ENCODE measurements at regions not wholly inside any gene's neighbourhood (a gene's known extent, or its start where the extent isn't known, plus 50 kb on each side); places are given as distances from the start of the nearest gene placed in this dataset.

DNA sequence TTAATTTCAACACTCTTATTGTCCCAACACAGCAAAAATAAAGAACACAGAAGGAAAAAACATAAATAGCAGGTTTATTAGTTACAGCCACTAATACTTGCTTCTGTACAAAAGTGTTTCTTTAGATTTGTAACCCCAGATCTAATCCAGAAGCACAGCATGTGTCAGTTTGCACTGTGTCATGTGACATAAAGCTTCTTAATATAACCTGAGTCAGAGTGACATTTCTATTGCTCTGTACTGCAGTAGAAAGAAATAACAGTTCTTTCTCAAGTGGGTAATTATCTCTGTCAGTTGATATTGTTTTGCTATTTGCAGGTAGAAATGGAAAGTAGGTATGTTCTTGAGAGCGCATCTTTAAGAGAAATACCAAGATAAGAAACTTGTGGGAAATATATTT lies 422.5 kb downstream of the ZIC3 start:
- TF ChIP-seq, protein P1, sequence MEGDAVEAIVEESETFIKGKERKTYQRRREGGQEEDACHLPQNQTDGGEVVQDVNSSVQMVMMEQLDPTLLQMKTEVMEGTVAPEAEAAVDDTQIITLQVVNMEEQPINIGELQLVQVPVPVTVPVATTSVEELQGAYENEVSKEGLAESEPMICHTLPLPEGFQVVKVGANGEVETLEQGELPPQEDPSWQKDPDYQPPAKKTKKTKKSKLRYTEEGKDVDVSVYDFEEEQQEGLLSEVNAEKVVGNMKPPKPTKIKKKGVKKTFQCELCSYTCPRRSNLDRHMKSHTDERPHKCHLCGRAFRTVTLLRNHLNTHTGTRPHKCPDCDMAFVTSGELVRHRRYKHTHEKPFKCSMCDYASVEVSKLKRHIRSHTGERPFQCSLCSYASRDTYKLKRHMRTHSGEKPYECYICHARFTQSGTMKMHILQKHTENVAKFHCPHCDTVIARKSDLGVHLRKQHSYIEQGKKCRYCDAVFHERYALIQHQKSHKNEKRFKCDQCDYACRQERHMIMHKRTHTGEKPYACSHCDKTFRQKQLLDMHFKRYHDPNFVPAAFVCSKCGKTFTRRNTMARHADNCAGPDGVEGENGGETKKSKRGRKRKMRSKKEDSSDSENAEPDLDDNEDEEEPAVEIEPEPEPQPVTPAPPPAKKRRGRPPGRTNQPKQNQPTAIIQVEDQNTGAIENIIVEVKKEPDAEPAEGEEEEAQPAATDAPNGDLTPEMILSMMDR (IDR thresholded peaks at IDR 0.05) = no peak
- TF ChIP-seq ZFX (IDR thresholded peaks at IDR 0.05; ENCODE audit: borderline replicate concordance) = no peak
- H3K27ac ChIP-seq = no peak overlapping the region

DNA sequence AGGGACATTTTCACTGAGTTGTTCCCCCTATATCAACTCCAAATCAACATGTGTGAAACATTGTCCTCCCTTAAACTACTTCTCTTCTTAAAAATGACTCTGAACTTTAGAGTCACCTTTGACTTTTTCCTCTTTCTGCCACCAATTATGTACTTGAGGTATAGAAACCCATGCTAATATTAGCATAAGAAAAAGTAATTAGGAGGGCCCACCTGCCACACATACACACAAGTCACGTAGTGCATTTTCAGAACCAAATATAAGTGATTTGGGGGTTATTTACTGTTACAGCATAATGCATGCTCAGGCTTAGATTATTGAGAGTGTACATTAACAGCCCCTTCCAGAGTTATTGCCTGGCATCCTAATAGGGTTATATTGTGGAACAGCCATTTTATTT lies 432.7 kb downstream of the ZIC3 start:
- no peak for TF ChIP-seq ZFX (IDR thresholded peaks at IDR 0.05; ENCODE audit: borderline replicate concordance)
- TF ChIP-seq, protein P1 (IDR thresholded peaks at IDR 0.05) = no peak
- no peak overlapping the region for H3K27ac ChIP-seq

DNA sequence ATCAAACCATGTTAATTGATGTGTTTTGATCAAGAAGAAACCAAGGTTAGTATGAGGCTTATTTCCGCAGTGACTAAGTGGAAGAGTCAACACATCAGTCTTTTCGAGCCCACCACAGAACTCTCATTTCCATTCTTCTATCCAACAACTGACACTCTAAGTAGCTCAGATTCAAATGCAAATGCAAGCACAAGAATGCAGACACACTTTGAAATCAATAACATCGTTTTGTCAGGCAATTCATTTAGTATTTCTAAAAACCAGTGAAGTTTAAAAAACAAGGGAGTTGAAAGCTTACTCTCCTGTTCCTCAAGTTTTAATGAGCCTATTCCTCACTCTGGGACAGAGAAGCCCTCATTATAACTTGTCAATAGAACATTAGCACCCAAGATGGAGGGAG lies 433.1 kb downstream of the ZIC3 start:
- TF ChIP-seq ZFX (IDR thresholded peaks at IDR 0.05; ENCODE audit: borderline replicate concordance) = no peak
- TF ChIP-seq, protein P1 (IDR thresholded peaks at IDR 0.05) = no peak
- no peak overlapping the region for H3K27ac ChIP-seq

GRCh38 chrX:137999552-137999951 lies 433.6 kb downstream of the ZIC3 start:
- no peak overlapping the region for H3K27ac ChIP-seq
- TF ChIP-seq, protein P1 (IDR thresholded peaks at IDR 0.05) = no peak
- no peak for TF ChIP-seq ZFX (IDR thresholded peaks at IDR 0.05; ENCODE audit: borderline replicate concordance)

DNA sequence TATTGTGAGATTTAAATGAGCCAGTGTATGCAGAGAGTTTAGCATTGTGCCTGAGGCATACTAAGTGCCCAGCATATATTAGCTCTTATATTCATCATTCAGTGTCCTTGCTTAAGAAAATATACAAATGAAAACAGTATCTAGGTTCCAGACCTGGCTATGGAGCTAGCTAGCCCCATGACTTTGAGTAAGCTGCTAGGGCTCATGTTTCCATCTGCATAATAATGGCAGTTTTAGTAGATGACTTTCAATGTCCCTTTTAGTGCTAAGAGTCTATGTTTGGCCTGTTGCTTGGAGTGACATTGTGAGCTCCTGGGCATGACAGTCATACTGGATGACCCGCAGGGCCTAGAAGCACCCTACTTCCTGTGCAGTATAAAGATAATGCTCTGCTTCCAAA lies 435.3 kb downstream of the ZIC3 start:
- TF ChIP-seq ZFX (IDR thresholded peaks at IDR 0.05; ENCODE audit: borderline replicate concordance) = no peak
- TF ChIP-seq, protein P1 (IDR thresholded peaks at IDR 0.05) = no peak
- no peak overlapping the region for H3K27ac ChIP-seq

- H3K27ac ChIP-seq = no peak overlapping the region
- no peak for TF ChIP-seq ZFX (IDR thresholded peaks at IDR 0.05; ENCODE audit: borderline replicate concordance)
- TF ChIP-seq, protein P1 (IDR thresholded peaks at IDR 0.05) = no peak
Measured at GRCh38 chrX:138006180-138006579, 440.3 kb downstream of the ZIC3 start.

DNA sequence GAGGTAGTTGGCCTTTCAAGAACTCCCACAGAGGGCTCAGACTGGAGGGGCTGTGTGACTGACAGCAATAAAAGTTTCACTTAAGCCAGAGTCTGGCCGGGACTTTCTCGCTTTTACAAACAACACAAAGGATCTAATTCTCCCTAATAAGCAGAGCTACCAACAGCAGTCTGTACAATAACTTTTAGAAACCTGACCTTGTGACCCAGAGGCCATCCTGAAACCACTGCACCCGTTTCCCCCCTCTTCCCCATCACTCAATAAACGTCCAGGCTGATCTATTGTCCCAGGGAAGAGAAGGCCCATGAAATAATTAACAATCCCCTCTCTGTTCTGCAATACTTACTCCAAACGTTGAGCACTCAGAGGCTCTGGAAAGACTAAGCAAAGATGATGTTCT lies 442.4 kb downstream of the ZIC3 start:
- no peak overlapping the region for H3K27ac ChIP-seq
- TF ChIP-seq, protein P1 (IDR thresholded peaks at IDR 0.05) = no peak
- no peak for TF ChIP-seq ZFX (IDR thresholded peaks at IDR 0.05; ENCODE audit: borderline replicate concordance)

Measured in 22Rv1 (cell line).